Tibial nerve (tissue), 4 donors: ENCODE measurements at regions not wholly inside any gene's neighbourhood (a gene's known extent, or its start where the extent isn't known, plus 50 kb on each side); places are given as distances from the start of the nearest gene placed in this dataset.
A peak's percentile ranks its signal among the peaks of the same experiment; 100 is the strongest.

Source experiments
- DNase-seq, 2 donors: peaks; one replicate each; pipeline ENCODE4 v3.0.0-alpha.2; 2019; ENCODE audit warnings: low spot score in 2 of 2
- H3K27ac ChIP-seq, 4 donors: fragments of 200-600 bp; sonication (generic) in 3 of 4; one replicate each; pipeline ENCODE4 v1.5.1; 2017 to 2019; ENCODE audit warnings: mild to moderate bottlenecking in 1 of 4
- H3K27me3 ChIP-seq, 2 donors: fragments of 200-600 bp; sonication (generic) in 1 of 2; one replicate each; pipeline versions ENCODE4 v1.5.1 to v1.6.0; 2017 to 2019
- H3K36me3 ChIP-seq, 3 donors: fragments of 200-600 bp; sonication (generic); one replicate each; pipeline ENCODE4 v1.5.1; 2018 to 2019
- H3K4me1 ChIP-seq, 4 donors: fragments of 200-600 bp; sonication (generic) in 3 of 4; one replicate each; pipeline ENCODE4 v1.5.1; 2017 to 2019
- H3K4me3 ChIP-seq, 4 donors: fragments of 200-600 bp; sonication (generic) in 3 of 4; one replicate each; pipeline ENCODE4 v1.5.1; 2017 to 2019; ENCODE audit warnings: mild to moderate bottlenecking in 1 of 4, moderate library complexity in 1 of 4
- H3K9me3 ChIP-seq, 4 donors: fragments of 200-600 bp; sonication (generic) in 3 of 4; one replicate each; pipeline ENCODE4 v1.5.1; 2017 to 2019
- EP300 ChIP-seq, 2 donors: sonication (generic); formaldehyde crosslinking; IDR thresholded peaks; one replicate each; pipeline ENCODE4 v1.6.1; 2017; ENCODE audit warnings: antibody characterized with exemption in 2 of 2, mild to moderate bottlenecking in 1 of 2
- POLR2A ChIP-seq, 2 donors: fragments of 450-650 bp; IDR thresholded peaks; one replicate each; pipeline ENCODE4 v1.6.1; 2017; ENCODE audit warnings: antibody characterized with exemption in 2 of 2, mild to moderate bottlenecking in 2 of 2, moderate library complexity in 2 of 2
- WGBS, 2 donors: methylation state at CpG; one replicate each; pipeline ENCODE4 v1.1.5; 2018; 5-methylcytosine and 5-hydroxymethylcytosine counted together
- TF ChIP-seq, protein P1 (sequence below), 5 experiments: fragments of 200-600 bp in 3 of 5; fragments of 450-650 bp in 2 of 5; sonication (generic) in 3 of 5; IDR thresholded peaks; one replicate each; pipeline ENCODE4 v1.5.1; 2016 to 2019; ENCODE audit warnings: antibody characterized with exemption in 5 of 5, mild to moderate bottlenecking in 3 of 5, moderate library complexity in 2 of 5

DNA sequence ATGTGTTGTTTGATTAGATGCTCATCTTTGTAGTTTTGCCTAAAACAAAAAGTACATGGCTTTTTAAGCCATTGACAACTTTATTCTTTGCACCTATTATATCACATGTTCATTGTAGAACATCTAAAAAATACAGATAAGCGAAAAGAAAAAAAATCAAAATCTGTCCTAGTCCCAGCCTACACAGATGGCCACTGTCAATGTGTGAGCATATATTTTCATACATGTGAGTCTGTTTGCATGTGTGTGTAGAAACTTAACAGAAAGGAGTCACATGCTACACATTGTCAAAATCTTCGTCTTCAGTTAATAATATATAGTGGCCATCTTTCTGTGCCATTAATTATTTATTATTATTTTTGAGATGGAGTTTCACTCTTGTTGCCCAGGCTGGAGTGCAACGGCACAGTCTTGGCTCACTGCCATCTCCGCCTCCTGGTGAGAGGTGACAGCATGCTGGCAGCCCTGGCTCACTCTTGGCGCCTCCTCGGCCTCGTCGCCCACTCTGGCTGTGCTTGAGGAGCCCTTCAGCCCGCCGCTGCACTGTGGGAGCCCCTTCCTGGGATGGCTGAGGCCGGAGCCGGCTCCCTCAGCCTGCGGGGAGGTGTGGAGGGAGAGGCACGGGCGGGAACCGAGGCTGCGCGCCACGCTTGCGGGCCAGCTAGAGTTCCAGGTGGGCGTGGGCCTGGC, 68.5 kb upstream of the AMZ2 start:
- Histone ChIP-seq H3K9me3 (no peaks in the 10 kb centered on the region), H3K27ac (no peak overlapping the region), H3K36me3 (peaks cover 0 to 37% (median 0%) of the 10 kb centered on the region in 3 donors), H3K4me3 (no peak overlapping the region), H3K27me3 (no peaks in the 10 kb centered on the region), H3K4me1 (peaks cover 0 to 4% (median 0%) of the 10 kb centered on the region in 4 donors)
- DNase-seq: no peak
- TF ChIP-seq, protein P1, sequence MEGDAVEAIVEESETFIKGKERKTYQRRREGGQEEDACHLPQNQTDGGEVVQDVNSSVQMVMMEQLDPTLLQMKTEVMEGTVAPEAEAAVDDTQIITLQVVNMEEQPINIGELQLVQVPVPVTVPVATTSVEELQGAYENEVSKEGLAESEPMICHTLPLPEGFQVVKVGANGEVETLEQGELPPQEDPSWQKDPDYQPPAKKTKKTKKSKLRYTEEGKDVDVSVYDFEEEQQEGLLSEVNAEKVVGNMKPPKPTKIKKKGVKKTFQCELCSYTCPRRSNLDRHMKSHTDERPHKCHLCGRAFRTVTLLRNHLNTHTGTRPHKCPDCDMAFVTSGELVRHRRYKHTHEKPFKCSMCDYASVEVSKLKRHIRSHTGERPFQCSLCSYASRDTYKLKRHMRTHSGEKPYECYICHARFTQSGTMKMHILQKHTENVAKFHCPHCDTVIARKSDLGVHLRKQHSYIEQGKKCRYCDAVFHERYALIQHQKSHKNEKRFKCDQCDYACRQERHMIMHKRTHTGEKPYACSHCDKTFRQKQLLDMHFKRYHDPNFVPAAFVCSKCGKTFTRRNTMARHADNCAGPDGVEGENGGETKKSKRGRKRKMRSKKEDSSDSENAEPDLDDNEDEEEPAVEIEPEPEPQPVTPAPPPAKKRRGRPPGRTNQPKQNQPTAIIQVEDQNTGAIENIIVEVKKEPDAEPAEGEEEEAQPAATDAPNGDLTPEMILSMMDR (IDR thresholded peaks at IDR 0.05): no peak
- TF ChIP-seq EP300 (IDR thresholded peaks at IDR 0.05): no peak
- TF ChIP-seq POLR2A (IDR thresholded peaks at IDR 0.05): no peak
- WGBS, 2 donors: 91 to 92% methylated on average over 17 to 20 of the region's 21 CpGs

DNA sequence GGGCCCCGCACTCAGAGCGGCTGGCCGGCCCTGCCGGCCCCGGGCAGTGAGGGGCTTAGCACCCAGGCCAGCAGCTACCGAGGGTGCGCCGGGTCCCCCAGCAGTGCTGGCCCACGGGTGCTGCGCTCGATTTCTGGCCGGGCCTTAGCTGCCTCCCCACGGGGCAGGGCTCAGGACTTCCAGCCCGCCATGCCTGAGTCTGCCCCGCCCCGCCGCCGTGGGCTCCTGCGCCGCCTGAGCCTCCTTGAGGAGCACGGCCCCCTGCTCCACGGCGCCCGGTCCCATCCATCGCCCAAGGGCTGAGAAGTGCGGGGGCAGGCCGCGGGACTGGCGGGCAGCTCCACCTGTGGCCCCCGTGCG, 67.9 kb upstream of the AMZ2 start:
- Histone ChIP-seq H3K27ac (no peak overlapping the region), H3K36me3 (peaks cover 0 to 34% (median 0%) of the 10 kb centered on the region in 3 donors), H3K4me3 (no peak overlapping the region), H3K27me3 (no peaks in the 10 kb centered on the region), H3K9me3 (no peaks in the 10 kb centered on the region), H3K4me1 (peaks cover 0 to 4% (median 0%) of the 10 kb centered on the region in 4 donors)
- TF ChIP-seq, protein P1 (IDR thresholded peaks at IDR 0.05): no peak
- TF ChIP-seq POLR2A (IDR thresholded peaks at IDR 0.05) (no peak), EP300 (IDR thresholded peaks at IDR 0.05) (no peak)
- 93 to 95% methylated on average over 26 to 28 of the region's 31 CpGs for WGBS, 2 donors
- DNase-seq: no peak

DNA sequence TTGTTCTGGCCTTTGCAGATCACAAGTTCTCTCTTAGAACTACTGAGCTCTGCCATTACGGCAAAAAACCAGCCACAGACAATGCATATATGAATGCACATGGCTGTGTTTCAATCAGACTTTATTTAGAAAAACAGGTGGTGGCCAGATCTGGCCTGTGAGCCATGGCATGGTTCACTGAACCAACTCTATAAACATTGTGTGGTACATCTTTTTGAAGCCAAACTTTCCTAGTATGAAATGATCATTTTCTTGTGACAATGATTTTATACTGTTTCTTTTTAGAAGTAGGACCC, 65.9 kb upstream of the AMZ2 start:
- TF ChIP-seq EP300 (IDR thresholded peaks at IDR 0.05) (no peak), POLR2A (IDR thresholded peaks at IDR 0.05) (no peak)
- TF ChIP-seq, protein P1 (IDR thresholded peaks at IDR 0.05): no peak
- Histone ChIP-seq H3K4me1 (peaks cover 0 to 4% (median 0%) of the 10 kb centered on the region in 4 donors), H3K27me3 (no peaks in the 10 kb centered on the region), H3K27ac (no peak overlapping the region), H3K36me3 (peaks cover 0 to 14% (median 0%) of the 10 kb centered on the region in 3 donors), H3K4me3 (peak overlapping the region in 1 of 4 donors; percentile 9), H3K9me3 (no peaks in the 10 kb centered on the region)
- WGBS, 2 donors: 81 to 82% methylated on average over 1 of the region's 1 CpG
- no peak for DNase-seq

DNA sequence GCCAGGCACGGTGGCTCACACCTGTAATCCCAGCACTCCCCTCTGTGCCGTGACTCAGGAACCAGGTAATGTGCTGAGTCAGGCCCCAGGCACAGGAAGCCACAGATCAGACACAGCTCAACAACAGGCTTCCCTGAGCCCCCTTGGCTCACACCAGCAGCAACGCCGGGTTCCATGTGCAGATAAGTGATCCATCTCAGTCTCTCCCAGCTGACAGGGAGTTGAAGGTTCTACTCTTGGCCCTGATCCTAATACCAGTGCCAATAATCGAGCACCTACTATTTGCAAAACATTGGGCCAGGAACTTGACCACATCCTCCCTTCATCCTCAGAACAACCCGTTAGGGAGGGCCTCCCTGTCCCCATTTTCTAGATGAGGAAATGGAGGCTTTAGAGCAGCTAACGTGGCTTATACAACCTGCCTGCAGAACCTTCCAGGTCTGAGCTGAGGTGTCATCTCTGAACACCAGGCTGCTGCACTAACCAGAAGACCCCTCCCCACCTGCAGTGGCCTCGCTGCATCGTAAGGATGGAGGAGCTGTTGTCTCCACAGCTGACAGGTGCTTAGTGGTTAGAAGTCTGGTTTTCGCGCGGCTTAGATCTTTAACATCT, 64.8 kb upstream of the AMZ2 start:
- peak overlapping the region in 1 of 4 donors; percentile 9 for H3K4me3 ChIP-seq
- peaks cover 0 to 4% (median 0%) of the 10 kb centered on the region in 4 donors for H3K4me1 ChIP-seq
- DNase-seq: no peak
- H3K9me3 ChIP-seq: no peaks in the 10 kb centered on the region
- H3K27ac ChIP-seq: peak overlapping the region in 1 of 4 donors; percentile 34
- H3K36me3 ChIP-seq: peaks cover 0 to 14% (median 0%) of the 10 kb centered on the region in 3 donors
- WGBS, 2 donors: 82 to 84% methylated on average over 11 to 12 of the region's 12 CpGs
- TF ChIP-seq POLR2A (IDR thresholded peaks at IDR 0.05) (no peak), EP300 (IDR thresholded peaks at IDR 0.05) (no peak)
- TF ChIP-seq, protein P1 (IDR thresholded peaks at IDR 0.05): no peak
- H3K27me3 ChIP-seq: no peaks in the 10 kb centered on the region

DNA sequence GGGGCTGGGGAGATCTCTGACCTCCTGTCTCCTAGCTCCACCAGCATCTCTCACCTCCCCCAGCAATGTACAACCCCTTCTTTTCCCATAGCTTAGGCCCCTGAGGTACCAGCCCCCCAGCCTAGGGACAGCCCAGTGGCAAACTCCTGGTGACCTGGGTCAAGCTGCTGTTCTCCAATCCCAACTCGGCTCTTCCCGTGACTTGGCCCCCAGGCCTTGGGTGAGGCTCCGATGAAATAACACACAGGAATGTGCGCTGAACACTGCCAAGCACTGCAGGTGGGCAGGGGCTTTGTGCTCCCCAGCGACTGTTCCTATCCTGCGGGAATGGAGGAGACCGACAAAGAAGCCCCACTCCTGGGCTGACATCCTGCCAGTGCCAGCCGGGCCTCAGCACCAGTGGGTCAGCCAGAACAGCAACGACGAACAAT, 63.7 kb upstream of the AMZ2 start:
- Histone ChIP-seq H3K27me3 (no peaks in the 10 kb centered on the region), H3K36me3 (peaks cover 0 to 14% (median 0%) of the 10 kb centered on the region in 3 donors), H3K4me1 (peaks cover 0 to 4% (median 0%) of the 10 kb centered on the region in 4 donors), H3K4me3 (no peak overlapping the region), H3K27ac (peak overlapping the region in 1 of 4 donors; percentile 7), H3K9me3 (no peaks in the 10 kb centered on the region)
- DNase-seq: no peak
- TF ChIP-seq POLR2A (IDR thresholded peaks at IDR 0.05) (no peak), EP300 (IDR thresholded peaks at IDR 0.05) (no peak)
- TF ChIP-seq, protein P1 (IDR thresholded peaks at IDR 0.05): no peak
- WGBS, 2 donors: 63 to 66% methylated on average over 7 to 10 of the region's 10 CpGs
